Ascending aorta (tissue), 2 donors: ENCODE measurements at regions not wholly inside any gene's neighbourhood (a gene's known extent, or its start where the extent isn't known, plus 50 kb on each side); places are given as distances from the start of the nearest gene placed in this dataset.
"Not testable (repeated sequence)": the region's sequence is repeated elsewhere in the genome, so short reads cannot be mapped to it uniquely, and the experiment has no call there.

Source experiments
- DNase-seq, 2 donors: peaks; one replicate each; pipeline ENCODE4 v3.0.0-alpha.2; 2019; ENCODE audit warnings: low spot score in 2 of 2
- H3K27ac ChIP-seq, 2 donors: fragments of 200-600 bp; sonication (generic); one replicate each; pipeline ENCODE4 v1.5.1; 2016 to 2017; ENCODE audit warnings: mild to moderate bottlenecking in 1 of 2
- H3K27me3 ChIP-seq: fragments of 200-600 bp; sonication (generic); one replicate; pipeline ENCODE4 v1.5.1; 2017
- H3K36me3 ChIP-seq, 2 donors: fragments of 200-600 bp; sonication (generic); one replicate each; pipeline ENCODE4 v1.5.1; 2016
- H3K4me1 ChIP-seq, 2 donors: fragments of 200-600 bp; sonication (generic); one replicate each; pipeline ENCODE4 v1.5.1; 2016 to 2017; ENCODE audit warnings: mild to moderate bottlenecking in 1 of 2
- H3K4me3 ChIP-seq, 2 donors: fragments of 200-600 bp; sonication (generic); one replicate each; pipeline ENCODE4 v1.5.1; 2016 to 2017; ENCODE audit warnings: mild to moderate bottlenecking in 1 of 2
- H3K9me3 ChIP-seq, 2 donors: fragments of 200-600 bp; sonication (generic); one replicate each; pipeline ENCODE4 v1.5.1; 2016
- CTCF ChIP-seq, 3 experiments: fragments of 200-600 bp in 2 of 3; fragments of 450-650 bp in 1 of 3; sonication (generic) in 2 of 3; IDR thresholded peaks; one replicate each; pipeline ENCODE4 v1.5.1; 2016 to 2019; ENCODE audit warnings: antibody characterized with exemption in 3 of 3, mild to moderate bottlenecking in 1 of 3, moderate library complexity in 1 of 3
- intact Hi-C: fragments of 100-400 bp; cut with DNase I; formaldehyde crosslinking; loops from one replicate; pipeline ENCODE4 v1.15.1; 2023

DNA sequence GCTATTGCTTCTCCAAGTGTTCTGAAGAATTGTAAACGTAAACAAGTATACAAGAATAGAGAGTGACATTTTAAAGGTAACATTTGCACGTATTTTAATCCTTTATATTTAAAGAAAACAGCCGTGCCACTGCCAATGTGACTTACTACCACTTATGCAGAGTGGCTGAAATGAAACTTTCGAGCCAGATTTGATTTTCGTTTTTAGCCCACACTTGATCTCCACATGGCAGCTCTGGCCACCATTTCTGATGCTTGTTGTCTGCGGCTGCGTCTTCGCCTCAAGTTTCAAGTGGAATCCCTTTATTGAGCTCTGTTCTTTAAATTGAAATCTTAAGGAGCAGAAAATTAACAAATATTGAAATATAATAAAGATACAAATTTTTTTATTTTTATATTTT lies 70.0 kb downstream of the ELAPOR2 start:
- Histone ChIP-seq H3K36me3 (no peaks in the 10 kb centered on the region), H3K9me3 (peaks cover 0 to 16% of the 10 kb centered on the region in 2 donors), H3K4me1 (no peaks in the 10 kb centered on the region), H3K27ac (no peak overlapping the region), H3K4me3 (no peak overlapping the region), H3K27me3 (no peaks in the 10 kb centered on the region)
- intact Hi-C loops = no loop called here
- no peak for DNase-seq
- no peak for TF ChIP-seq CTCF (IDR thresholded peaks at IDR 0.05)

- H3K4me3 ChIP-seq, DNase-seq, intact Hi-C loops, H3K4me1 ChIP-seq, H3K36me3 ChIP-seq, H3K27ac ChIP-seq, H3K27me3 ChIP-seq: not testable (repeated sequence)
- peaks cover 0 to 26% of the 10 kb centered on the region in 2 donors for H3K9me3 ChIP-seq
These were observed 71.6 kb downstream of the ELAPOR2 start for GRCh38 chr7:86987834-86988233.

GRCh38 chr7:86987358-86987757 lies 72.1 kb downstream of the ELAPOR2 start:
- DNase-seq, H3K36me3 ChIP-seq, H3K27ac ChIP-seq, H3K4me1 ChIP-seq, H3K27me3 ChIP-seq, H3K4me3 ChIP-seq, intact Hi-C loops: not testable (repeated sequence)
- peaks cover 0 to 26% of the 10 kb centered on the region in 2 donors for H3K9me3 ChIP-seq

- H3K4me1 ChIP-seq, H3K27ac ChIP-seq, H3K27me3 ChIP-seq, DNase-seq, H3K4me3 ChIP-seq, intact Hi-C loops, H3K36me3 ChIP-seq: not testable (repeated sequence)
- peaks cover 0 to 26% of the 10 kb centered on the region in 2 donors for H3K9me3 ChIP-seq
These were observed 74.1 kb downstream of the ELAPOR2 start for GRCh38 chr7:86985342-86985741.

DNA sequence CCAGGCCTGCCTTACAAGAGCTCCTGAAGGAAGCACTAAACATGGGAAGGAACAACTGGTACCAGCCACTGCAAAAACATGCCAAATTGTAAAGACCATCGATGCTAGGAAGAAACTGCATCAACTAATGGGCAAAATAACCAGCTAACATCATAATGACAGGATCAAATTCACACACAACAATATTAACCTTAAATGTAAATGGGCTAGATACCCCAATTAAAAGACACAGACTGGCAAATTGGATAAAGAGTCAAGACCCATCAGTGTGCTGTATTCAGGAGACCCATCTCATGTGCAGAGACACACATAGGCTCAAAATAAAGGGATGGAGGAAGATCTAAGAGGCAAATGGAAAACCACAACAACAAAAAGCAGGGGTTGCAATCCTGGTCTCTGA lies 75.8 kb downstream of the ELAPOR2 start:
- intact Hi-C loops, DNase-seq, H3K36me3 ChIP-seq, H3K27me3 ChIP-seq, H3K27ac ChIP-seq, H3K4me3 ChIP-seq, H3K4me1 ChIP-seq: not testable (repeated sequence)
- peaks cover 0 to 26% of the 10 kb centered on the region in 2 donors for H3K9me3 ChIP-seq

DNA sequence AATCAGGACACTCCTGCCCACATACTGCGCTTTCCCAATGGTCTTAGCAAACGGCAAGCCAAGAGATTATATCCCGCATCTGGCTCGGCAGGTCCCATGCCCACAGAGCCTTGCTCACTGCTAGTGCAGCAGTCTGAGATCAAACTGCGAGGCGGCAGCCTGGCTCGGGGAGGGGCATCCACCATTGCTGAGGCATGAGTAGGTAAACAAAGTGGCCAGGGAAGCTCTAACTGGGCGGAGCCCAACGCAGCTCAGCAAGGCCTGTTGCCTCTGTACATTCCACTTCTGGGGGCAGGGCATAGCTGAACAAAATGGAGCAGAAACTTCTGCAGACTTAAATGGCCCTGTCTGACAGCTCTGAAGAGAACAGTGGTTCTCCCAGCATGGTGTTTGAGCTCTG lies 77.5 kb downstream of the ELAPOR2 start:
- H3K4me1 ChIP-seq, H3K27ac ChIP-seq, DNase-seq, intact Hi-C loops, H3K27me3 ChIP-seq, H3K4me3 ChIP-seq, H3K36me3 ChIP-seq: not testable (repeated sequence)
- H3K9me3 ChIP-seq = peaks cover 0 to 26% of the 10 kb centered on the region in 2 donors

- no peak overlapping the region for H3K27ac ChIP-seq
- no peaks in the 10 kb centered on the region for H3K36me3 ChIP-seq
- H3K27me3 ChIP-seq = no peaks in the 10 kb centered on the region
- no peak overlapping the region for H3K4me3 ChIP-seq
- no peaks in the 10 kb centered on the region for H3K4me1 ChIP-seq
- DNase-seq = no peak
- TF ChIP-seq CTCF (IDR thresholded peaks at IDR 0.05) = no peak
- intact Hi-C loops = no loop called here
- peaks cover 0 to 26% of the 10 kb centered on the region in 2 donors for H3K9me3 ChIP-seq
These were observed 78.3 kb downstream of the ELAPOR2 start for GRCh38 chr7:86981127-86981526.

DNA sequence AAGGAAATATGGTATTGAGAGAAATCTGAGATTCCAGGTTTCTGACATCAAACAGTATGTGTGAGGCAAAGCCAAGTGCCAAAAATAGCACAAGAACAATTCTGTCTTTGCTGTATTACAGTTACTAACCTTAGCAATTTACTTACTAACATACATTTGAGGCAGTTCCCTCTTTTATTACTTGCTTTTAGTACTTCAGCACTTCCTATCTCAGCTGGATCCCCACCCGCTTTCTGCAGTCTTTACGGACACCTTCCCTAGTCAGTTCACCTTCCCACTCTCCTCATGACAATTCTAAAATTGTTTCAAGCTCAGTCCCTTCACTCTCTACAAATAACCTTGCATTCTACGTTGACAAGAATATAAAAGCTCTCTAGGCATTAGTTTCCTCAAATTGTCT lies 79.2 kb downstream of the ELAPOR2 start:
- no peak for DNase-seq
- H3K4me1 ChIP-seq = no peaks in the 10 kb centered on the region
- no peak overlapping the region for H3K27ac ChIP-seq
- TF ChIP-seq CTCF (IDR thresholded peaks at IDR 0.05) = no peak
- peaks cover 0 to 19% of the 10 kb centered on the region in 2 donors for H3K9me3 ChIP-seq
- no peaks in the 10 kb centered on the region for H3K36me3 ChIP-seq
- no peaks in the 10 kb centered on the region for H3K27me3 ChIP-seq
- H3K4me3 ChIP-seq = no peak overlapping the region
- intact Hi-C loops = no loop called here
